GM12891 (cell line): ENCODE measurements at regions not wholly inside any gene's neighbourhood (a gene's known extent, or its start where the extent isn't known, plus 50 kb on each side); places are given as distances from the start of the nearest gene placed in this dataset.

Experiments used
- PAX5 ChIP-seq: IDR thresholded peaks from 2 replicates; pipeline ENCODE4 v1.6.1; 2011; ENCODE audit warnings: low read length, moderate library complexity, mild to moderate bottlenecking; ENCODE audit not compliant: insufficient read depth, severe bottlenecking
- POLR2A ChIP-seq: IDR thresholded peaks from 2 replicates; pipeline ENCODE4 v1.6.1; 2011; ENCODE audit warnings: low read depth, low read length, control low read depth
- POLR2AphosphoS5 ChIP-seq: IDR thresholded peaks from 2 replicates; pipeline ENCODE4 v1.6.1; 2011; ENCODE audit warnings: low read depth, low read length, control low read depth
- POU2F2 ChIP-seq: IDR thresholded peaks from 2 replicates; pipeline ENCODE4 v1.6.1; 2011; ENCODE audit warnings: low read depth, mild to moderate bottlenecking, control low read depth, low read length, moderate library complexity
- SPI1 ChIP-seq: IDR thresholded peaks from 2 replicates; pipeline ENCODE4 v1.6.1; 2011; ENCODE audit warnings: low read depth, low read length, control low read depth
- TAF1 ChIP-seq: IDR thresholded peaks from 2 replicates; pipeline ENCODE4 v1.6.1; 2011; ENCODE audit warnings: low read depth, low read length, control low read depth

DNA sequence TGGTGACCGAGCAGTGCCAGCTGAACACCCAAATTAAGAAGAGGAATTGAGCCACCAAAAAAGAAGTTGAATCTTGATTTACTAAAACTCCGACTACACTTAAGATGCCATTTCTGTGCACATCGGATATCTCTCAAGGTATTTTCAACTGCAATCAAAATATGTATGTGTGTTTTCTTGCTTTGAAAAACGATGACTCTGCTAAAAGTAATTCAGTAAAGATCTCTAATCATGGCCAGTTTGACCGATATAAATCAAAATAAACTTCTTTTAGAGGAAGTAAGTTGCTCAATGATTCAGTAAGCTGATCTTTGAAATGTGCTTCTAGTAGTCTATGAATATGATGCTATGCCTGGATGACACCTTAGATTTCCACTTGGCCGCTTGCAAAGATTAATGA, 453.5 kb upstream of the TPK1 start:
- no peak for TF ChIP-seq POLR2A
- no peak for TF ChIP-seq TAF1
- TF ChIP-seq POLR2AphosphoS5: no peak
- TF ChIP-seq SPI1: no peak
- no peak for TF ChIP-seq PAX5
- no peak for TF ChIP-seq POU2F2
